ENCODE measurements at regions not wholly inside any gene's neighbourhood (a gene's known extent, or its start where the extent isn't known, plus 50 kb on each side); places are given as distances from the start of the nearest gene placed in this dataset.

DNA sequence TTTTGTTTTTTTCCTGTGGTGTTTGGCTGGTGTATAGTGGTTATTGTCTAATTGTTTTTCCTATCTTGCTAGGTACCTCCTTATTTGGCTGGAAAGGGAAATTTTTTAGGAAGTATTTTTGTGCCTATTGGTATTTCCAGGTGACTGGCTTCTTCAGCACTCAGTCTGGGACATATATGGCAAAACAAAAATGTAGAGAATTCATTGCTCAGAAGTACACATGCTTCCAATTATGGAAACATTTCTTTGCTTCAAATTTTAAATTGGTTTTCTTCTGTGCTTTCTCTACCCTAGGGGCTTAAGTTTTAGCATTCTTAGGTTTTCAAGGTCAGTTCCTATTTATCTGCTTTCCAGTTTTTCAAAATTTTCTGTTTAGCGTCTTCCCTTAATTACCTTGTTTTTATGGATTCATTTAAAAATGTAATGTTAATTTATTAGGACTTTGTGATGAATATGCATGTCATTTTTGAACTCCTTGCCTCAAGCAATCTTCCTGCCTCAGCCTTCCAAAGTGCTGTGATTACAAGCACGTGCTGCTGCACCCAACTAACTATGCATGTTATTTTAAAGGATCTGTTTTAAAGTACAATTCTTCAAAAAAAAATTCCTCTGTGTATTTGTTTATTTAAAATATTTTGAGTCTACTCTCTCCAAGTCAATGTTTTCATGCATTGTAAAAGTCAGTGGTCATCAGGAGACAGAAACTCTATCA, 231.9 kb upstream of the DPPA4 start:
- TF ChIP-seq, protein P1, sequence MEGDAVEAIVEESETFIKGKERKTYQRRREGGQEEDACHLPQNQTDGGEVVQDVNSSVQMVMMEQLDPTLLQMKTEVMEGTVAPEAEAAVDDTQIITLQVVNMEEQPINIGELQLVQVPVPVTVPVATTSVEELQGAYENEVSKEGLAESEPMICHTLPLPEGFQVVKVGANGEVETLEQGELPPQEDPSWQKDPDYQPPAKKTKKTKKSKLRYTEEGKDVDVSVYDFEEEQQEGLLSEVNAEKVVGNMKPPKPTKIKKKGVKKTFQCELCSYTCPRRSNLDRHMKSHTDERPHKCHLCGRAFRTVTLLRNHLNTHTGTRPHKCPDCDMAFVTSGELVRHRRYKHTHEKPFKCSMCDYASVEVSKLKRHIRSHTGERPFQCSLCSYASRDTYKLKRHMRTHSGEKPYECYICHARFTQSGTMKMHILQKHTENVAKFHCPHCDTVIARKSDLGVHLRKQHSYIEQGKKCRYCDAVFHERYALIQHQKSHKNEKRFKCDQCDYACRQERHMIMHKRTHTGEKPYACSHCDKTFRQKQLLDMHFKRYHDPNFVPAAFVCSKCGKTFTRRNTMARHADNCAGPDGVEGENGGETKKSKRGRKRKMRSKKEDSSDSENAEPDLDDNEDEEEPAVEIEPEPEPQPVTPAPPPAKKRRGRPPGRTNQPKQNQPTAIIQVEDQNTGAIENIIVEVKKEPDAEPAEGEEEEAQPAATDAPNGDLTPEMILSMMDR (IDR thresholded peaks at IDR 0.05; ENCODE audit: low read depth, low read length, missing input control): no peak
- TF ChIP-seq, protein P2, sequence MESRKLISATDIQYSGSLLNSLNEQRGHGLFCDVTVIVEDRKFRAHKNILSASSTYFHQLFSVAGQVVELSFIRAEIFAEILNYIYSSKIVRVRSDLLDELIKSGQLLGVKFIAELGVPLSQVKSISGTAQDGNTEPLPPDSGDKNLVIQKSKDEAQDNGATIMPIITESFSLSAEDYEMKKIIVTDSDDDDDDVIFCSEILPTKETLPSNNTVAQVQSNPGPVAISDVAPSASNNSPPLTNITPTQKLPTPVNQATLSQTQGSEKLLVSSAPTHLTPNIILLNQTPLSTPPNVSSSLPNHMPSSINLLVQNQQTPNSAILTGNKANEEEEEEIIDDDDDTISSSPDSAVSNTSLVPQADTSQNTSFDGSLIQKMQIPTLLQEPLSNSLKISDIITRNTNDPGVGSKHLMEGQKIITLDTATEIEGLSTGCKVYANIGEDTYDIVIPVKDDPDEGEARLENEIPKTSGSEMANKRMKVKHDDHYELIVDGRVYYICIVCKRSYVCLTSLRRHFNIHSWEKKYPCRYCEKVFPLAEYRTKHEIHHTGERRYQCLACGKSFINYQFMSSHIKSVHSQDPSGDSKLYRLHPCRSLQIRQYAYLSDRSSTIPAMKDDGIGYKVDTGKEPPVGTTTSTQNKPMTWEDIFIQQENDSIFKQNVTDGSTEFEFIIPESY (IDR thresholded peaks at IDR 0.05): no peak
